ENCODE measurements at regions not wholly inside any gene's neighbourhood (a gene's known extent, or its start where the extent isn't known, plus 50 kb on each side); places are given as distances from the start of the nearest gene placed in this dataset.

GRCh38 chr18:24669015-24669414 is 208.6 kb downstream of the HRH4 start:
- ATAC-seq: no peak

DNA sequence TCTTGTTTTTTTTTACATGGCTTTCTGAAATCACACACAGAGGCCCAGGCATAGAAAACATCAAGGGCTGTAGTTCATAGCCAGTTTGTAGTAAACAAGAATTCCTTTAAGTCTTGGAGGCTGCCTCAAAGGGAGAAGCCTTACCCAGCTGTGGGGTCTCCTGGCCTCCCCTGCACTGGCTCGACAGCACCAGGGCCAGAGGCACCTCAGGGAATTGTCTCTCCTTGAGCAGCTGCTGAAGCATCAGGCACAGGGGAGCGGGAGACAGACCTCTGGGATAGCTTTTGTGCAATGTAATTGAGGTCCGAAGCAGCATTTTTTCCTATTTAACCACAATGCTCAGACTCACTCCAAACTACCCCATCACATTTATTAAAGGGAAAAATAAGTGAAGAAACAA is 209.1 kb downstream of the HRH4 start:
- no peak for ATAC-seq

More at GRCh38 chr18:24669015-24669414, 208.6 kb downstream of the HRH4 start:
- no peak for TF ChIP-seq ARNTL (CRISPR knock-in tag; IDR thresholded peaks at IDR 0.05; ENCODE audit: borderline replicate concordance, low read depth)

GRCh38 chr18:24672165-24672941 is 211.9 kb downstream of the HRH4 start:
- no peak for TF ChIP-seq ISL1 (CRISPR knock-in tag; IDR thresholded peaks at IDR 0.05)
- peak; percentile 65; the same call in 1 of the 2 replicates for TF ChIP-seq TCF4 (CRISPR knock-in tag; IDR thresholded peaks at IDR 0.05; ENCODE audit: borderline replicate concordance)
- no peak for TF ChIP-seq ZNF8 (CRISPR knock-in tag; IDR thresholded peaks at IDR 0.05)
- no peak for TF ChIP-seq RARB (CRISPR knock-in tag; IDR thresholded peaks at IDR 0.05)
- TF ChIP-seq CREB5 (CRISPR knock-in tag; IDR thresholded peaks at IDR 0.05; ENCODE audit: low read depth): no peak
- no peak for TF ChIP-seq BACH2 (CRISPR knock-in tag; IDR thresholded peaks at IDR 0.05; ENCODE audit: borderline replicate concordance)
- TF ChIP-seq ZNF70 (CRISPR knock-in tag; IDR thresholded peaks at IDR 0.05): no peak
- no peak for ATAC-seq

More for the DNA sequence above, 209.1 kb downstream of the HRH4 start:
- TF ChIP-seq ZNF565 (CRISPR knock-in tag; conservative IDR thresholded peaks at IDR 0.05; ENCODE audit: low read depth): no peak
- TF ChIP-seq TCF4 (CRISPR knock-in tag; IDR thresholded peaks at IDR 0.05; ENCODE audit: borderline replicate concordance): no peak
- no peak for TF ChIP-seq PATZ1 (CRISPR knock-in tag; IDR thresholded peaks at IDR 0.05; ENCODE audit: borderline replicate concordance)
- TF ChIP-seq, protein P1, sequence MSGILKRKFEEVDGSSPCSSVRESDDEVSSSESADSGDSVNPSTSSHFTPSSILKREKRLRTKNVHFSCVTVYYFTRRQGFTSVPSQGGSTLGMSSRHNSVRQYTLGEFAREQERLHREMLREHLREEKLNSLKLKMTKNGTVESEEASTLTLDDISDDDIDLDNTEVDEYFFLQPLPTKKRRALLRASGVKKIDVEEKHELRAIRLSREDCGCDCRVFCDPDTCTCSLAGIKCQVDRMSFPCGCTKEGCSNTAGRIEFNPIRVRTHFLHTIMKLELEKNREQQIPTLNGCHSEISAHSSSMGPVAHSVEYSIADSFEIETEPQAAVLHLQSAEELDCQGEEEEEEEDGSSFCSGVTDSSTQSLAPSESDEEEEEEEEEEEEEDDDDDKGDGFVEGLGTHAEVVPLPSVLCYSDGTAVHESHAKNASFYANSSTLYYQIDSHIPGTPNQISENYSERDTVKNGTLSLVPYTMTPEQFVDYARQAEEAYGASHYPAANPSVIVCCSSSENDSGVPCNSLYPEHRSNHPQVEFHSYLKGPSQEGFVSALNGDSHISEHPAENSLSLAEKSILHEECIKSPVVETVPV (CRISPR knock-in tag; IDR thresholded peaks at IDR 0.05): no peak
- no peak for TF ChIP-seq CSDC2 (CRISPR knock-in tag; IDR thresholded peaks at IDR 0.05)
- TF ChIP-seq ZNF8 (CRISPR knock-in tag; IDR thresholded peaks at IDR 0.05): no peak
- no peak for TF ChIP-seq BACH2 (CRISPR knock-in tag; IDR thresholded peaks at IDR 0.05; ENCODE audit: borderline replicate concordance)
- TF ChIP-seq PPARA (CRISPR knock-in tag; IDR thresholded peaks at IDR 0.05; ENCODE audit: borderline replicate concordance): no peak
- no peak for TF ChIP-seq TSHZ2 (CRISPR knock-in tag; IDR thresholded peaks at IDR 0.05)
- TF ChIP-seq GLIS3 (CRISPR knock-in tag; IDR thresholded peaks at IDR 0.05): no peak

DNA sequence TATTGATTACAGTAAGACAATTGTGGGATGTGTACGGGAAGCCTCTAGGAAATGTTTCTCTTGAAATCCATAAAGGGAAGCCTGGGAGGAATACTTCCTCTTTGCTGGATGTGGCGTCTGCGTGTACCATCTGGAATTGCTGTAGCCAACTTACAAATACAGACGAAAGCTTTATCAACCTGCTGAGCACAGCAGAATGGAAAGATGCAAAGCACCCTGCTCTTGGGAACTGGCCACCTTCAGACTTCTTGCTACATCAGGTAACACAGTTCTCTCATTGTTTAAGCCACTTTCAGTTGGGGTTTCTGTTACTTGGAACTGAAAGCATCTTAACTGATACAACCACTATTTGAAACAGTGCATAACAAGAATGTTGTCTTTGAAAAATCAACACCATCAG is 213.8 kb downstream of the HRH4 start:
- TF ChIP-seq ZNF8 (CRISPR knock-in tag; IDR thresholded peaks at IDR 0.05) (no peak), TSHZ2 (CRISPR knock-in tag; IDR thresholded peaks at IDR 0.05) (no peak), ZNF70 (CRISPR knock-in tag; IDR thresholded peaks at IDR 0.05) (no peak), ZFP30 (CRISPR knock-in tag; IDR thresholded peaks at IDR 0.05) (no peak), ZC3H10 (CRISPR knock-in tag; IDR thresholded peaks at IDR 0.05) (no peak)
- ATAC-seq: no peak

Measured in SK-N-SH treated with all-trans-retinoic acid at 6 μM for 48 hours (cell line).